DOHH2 (cell line): ENCODE measurements at regions not wholly inside any gene's neighbourhood (a gene's known extent, or its start where the extent isn't known, plus 50 kb on each side); places are given as distances from the start of the nearest gene placed in this dataset.

Experiments
- CTCF ChIP-seq: fragments of 200-600 bp; sonication (generic); IDR thresholded peaks from one replicate; pipeline ENCODE4 v1.5.1; 2014; ENCODE audit warnings: antibody characterized with exemption, mild to moderate bottlenecking, low read depth, low read length; ENCODE audit not compliant: poor library complexity, severe bottlenecking
- EZH2phosphoT487 ChIP-seq: fragments of 200-600 bp; sonication (generic); IDR thresholded peaks from 2 replicates; pipeline ENCODE4 v1.6.1; 2017; ENCODE audit warnings: borderline replicate concordance, mild to moderate bottlenecking, antibody characterized with exemption, low read length, moderate library complexity, mixed read lengths

DNA sequence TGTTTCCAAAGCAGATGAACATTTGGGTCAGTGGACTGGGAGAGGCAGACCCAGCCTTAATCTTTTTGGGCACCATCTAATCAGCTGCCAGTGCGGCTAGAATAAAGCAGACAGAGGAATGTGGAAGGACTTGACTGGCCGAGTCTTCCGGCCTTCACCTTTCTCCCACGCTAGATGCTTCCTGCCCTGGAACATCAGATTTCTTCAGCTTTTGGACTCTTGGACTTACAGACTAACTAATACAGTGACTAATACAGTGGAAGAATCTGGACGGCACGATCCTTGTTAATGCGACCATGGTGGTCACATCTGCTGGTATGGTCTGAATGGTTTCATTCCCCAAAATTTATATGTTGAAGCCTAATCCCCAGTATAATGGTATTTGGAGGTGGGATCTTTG lies 122.6 kb upstream of the NXT1 start:
- TF ChIP-seq CTCF (no peak), EZH2phosphoT487 (no peak)
